K562 (cell line): ENCODE measurements at regions not wholly inside any gene's neighbourhood (a gene's known extent, or its start where the extent isn't known, plus 50 kb on each side); places are given as distances from the start of the nearest gene placed in this dataset.
A peak's percentile ranks its signal among the peaks of the same experiment; 100 is the strongest.

ENCODE experiments used
- ATAC-seq: fragments of 200-7000 bp; cut with Tn5 transposase; 3 replicates; pipeline ENCODE4 v1.9.1; 2020; ENCODE audit warnings: moderate library complexity
- BruUV-seq: library from RNA; stranded (reverse); fragments of 400-500 nt; replicated peaks from 2 replicates; lab custom pipeline; 2021; lab: Mats Ljungman, UMichigan
- CTCF ChIA-PET: fragments of 300-600 bp; formaldehyde crosslinking; extraction: SDS; loops from one replicate; lab custom pipeline; 2021; ENCODE audit warnings: low intra/inter-chr PET ratio; lab: Yijun Ruan, JAX
- POLR2A ChIA-PET: fragments of 300-600, 350-650 bp; sonication (Branson Sonifier 250); formaldehyde crosslinking; extraction: SDS; loops from one replicate; lab custom pipeline; 2021; ENCODE audit warnings: antibody characterized with exemption, inconsistent platforms; lab: Yijun Ruan, JAX
- DNase-seq, 4 experiments: peaks; one replicate each; pipeline versions ENCODE4 v3.0.0 to v3.0.0-alpha.2; 2011 to 2018; ENCODE audit warnings: low spot score in 3 of 4, mixed read lengths in 3 of 4; ENCODE audit errors: extremely low read depth in 1 of 4
- FAIRE-seq: peaks from 2 replicates; lab custom pipeline; 2011; peaks lifted over from hg19 to GRCh38; lab: Jason Lieb, UNC
- H2AFZ ChIP-seq: 2 replicates; pipeline ENCODE4 v1.6.0; 2011; ENCODE audit warnings: low read depth, low read length, control low read depth, inconsistent platforms
- H3K27ac ChIP-seq: fragments of 200-600 bp; 3 replicates; pipeline ENCODE4 v1.8.0; 2011; ENCODE audit warnings: low read depth, mild to moderate bottlenecking, control low read depth, inconsistent platforms, low read length, moderate library complexity, mixed read lengths; ENCODE audit errors: extremely low read depth
- H3K27me3 ChIP-seq, 2 experiments: fragments of 300-600 bp in 1 of 2; 2 replicates in 1 of 2; 3 replicates in 1 of 2; pipeline versions ENCODE4 v1.6.0 to v1.8.0; 2011; ENCODE audit warnings: inconsistent platforms in 2 of 2, low read length in 2 of 2, mild to moderate bottlenecking in 1 of 2, mixed read lengths in 1 of 2, moderate library complexity in 1 of 2; ENCODE audit not compliant: control insufficient read depth in 2 of 2, insufficient read depth in 2 of 2
- H3K36me3 ChIP-seq: fragments of 300-600 bp; 3 replicates; pipeline ENCODE4 v1.8.0; 2011; ENCODE audit warnings: mild to moderate bottlenecking, low read length, inconsistent platforms; ENCODE audit not compliant: control insufficient read depth, insufficient read depth
- H3K4me1 ChIP-seq, 2 experiments: fragments of 200-600 bp in 1 of 2; replicated peaks in 1 of 2; 2 replicates in 1 of 2; 3 replicates in 1 of 2; pipeline versions ENCODE4 v1.5.1 to v1.8.0; 2011; ENCODE audit warnings: inconsistent platforms in 2 of 2, low read length in 2 of 2, mild to moderate bottlenecking in 1 of 2, mixed read lengths in 1 of 2, moderate library complexity in 1 of 2; ENCODE audit not compliant: control insufficient read depth in 2 of 2, insufficient read depth in 2 of 2
- H3K4me2 ChIP-seq: 2 replicates; pipeline ENCODE4 v1.6.1; 2011; ENCODE audit warnings: low read length, control low read depth, inconsistent platforms, mixed read lengths; ENCODE audit not compliant: insufficient read depth
- H3K4me3 ChIP-seq: fragments of 200-600 bp; sonication (generic), shearing (Covaris generic); 2 replicates; pipeline ENCODE4 v1.5.1; 2016; ENCODE audit warnings: control low read depth, inconsistent platforms
- H3K79me2 ChIP-seq: fragments of 200-600 bp; 3 replicates; pipeline ENCODE4 v1.8.0; 2011; ENCODE audit warnings: low read length, inconsistent platforms; ENCODE audit not compliant: control insufficient read depth, insufficient read depth
- H3K9ac ChIP-seq, 2 experiments: 2 replicates each; pipeline versions ENCODE4 v1.6.0 to v1.6.1; 2011; ENCODE audit warnings: low read depth in 2 of 2, low read length in 2 of 2, control low read depth in 1 of 2, inconsistent platforms in 1 of 2, mild to moderate bottlenecking in 1 of 2, mixed read lengths in 1 of 2; ENCODE audit not compliant: insufficient read depth in 1 of 2
- H3K9me1 ChIP-seq: one replicate; pipeline ENCODE4 v1.6.0; 2011; ENCODE audit warnings: inconsistent platforms, mild to moderate bottlenecking, low read length, moderate library complexity; ENCODE audit not compliant: control insufficient read depth, insufficient read depth
- H3K9me3 ChIP-seq: replicated peaks from 2 replicates; pipeline ENCODE4 v1.5.1; 2011; ENCODE audit warnings: low read depth, low read length, inconsistent platforms; ENCODE audit not compliant: control insufficient read depth, insufficient read depth
- H4K20me1 ChIP-seq: replicated peaks from 2 replicates; pipeline ENCODE4 v1.6.1; 2011; ENCODE audit warnings: low read length, inconsistent platforms, mixed read lengths; ENCODE audit not compliant: control insufficient read depth, insufficient read depth
- HLTF ChIP-seq: fragments of 450-650 bp; IDR thresholded peaks from 2 replicates; pipeline ENCODE4 v1.6.1; 2016
- IFI16 ChIP-seq: fragments of 250-450 bp; sonication (Bioruptor Pico); IDR thresholded peaks from 2 replicates; pipeline ENCODE4 v2.1.2; 2022; ENCODE audit warnings: mild to moderate bottlenecking, inconsistent platforms
- NFIC ChIP-seq: fragments of 450-650 bp; IDR thresholded peaks from 2 replicates; pipeline ENCODE4 v1.6.1; 2017; ENCODE audit warnings: mild to moderate bottlenecking, inconsistent platforms
- NFIX ChIP-seq: fragments of 250-450 bp; sonication (Bioruptor Pico); IDR thresholded peaks from 2 replicates; pipeline ENCODE4 v1.4.0; 2020; ENCODE audit warnings: low read depth, mild to moderate bottlenecking, moderate library complexity
- PTTG1 ChIP-seq: fragments of 450-650 bp; IDR thresholded peaks from 2 replicates; pipeline ENCODE4 v1.6.1; 2016; ENCODE audit warnings: low read depth, mild to moderate bottlenecking, missing genetic modification characterization, missing compliant biosample characterization
- SNIP1 ChIP-seq: fragments of 450-650 bp; IDR thresholded peaks from 2 replicates; pipeline ENCODE4 v1.7.1; 2017; ENCODE audit warnings: low read depth, mild to moderate bottlenecking
- ZBTB8A ChIP-seq: fragments of 450-650 bp; IDR thresholded peaks from 2 replicates; pipeline ENCODE4 v1.6.1; 2018; ENCODE audit warnings: mild to moderate bottlenecking, moderate library complexity; ENCODE audit not compliant: partially characterized antibody
- ZNF146 ChIP-seq: IDR thresholded peaks from one replicate; pipeline ENCODE4 v1.6.1; 2018; ENCODE audit warnings: missing compliant biosample characterization; ENCODE audit not compliant: unreplicated experiment
- ZNF232 ChIP-seq: sonication (generic); formaldehyde crosslinking; IDR thresholded peaks from 2 replicates; pipeline ENCODE4 v1.8.0; 2022; ENCODE audit warnings: mild to moderate bottlenecking, missing genetic modification reagents
- ZNF445 ChIP-seq: fragments of 250-450 bp; sonication (Bioruptor Pico); IDR thresholded peaks from 2 replicates; pipeline ENCODE4 v1.4.0; 2020; ENCODE audit warnings: low read depth, mild to moderate bottlenecking, moderate library complexity
- ZNF79 ChIP-seq: fragments of 250-450 bp; sonication (Bioruptor Pico); IDR thresholded peaks from 2 replicates; pipeline ENCODE4 v1.4.0; 2020; ENCODE audit warnings: low read depth, mild to moderate bottlenecking, moderate library complexity
- WGBS: fragments of 100-300 bp; shearing (Covaris generic); methylation state at CpG from one replicate; pipeline ENCODE4 v1.1.6; 2016; ENCODE audit warnings: low coverage, mixed read lengths; ENCODE audit not compliant: insufficient coverage; ENCODE audit errors: missing lambda C conversion rate; 5-methylcytosine and 5-hydroxymethylcytosine counted together
- in situ Hi-C: fragments of 300-500 bp; cut with MboI; formaldehyde crosslinking; loops from 4 replicates; pipeline ENCODE4 v1.15.0; 2018; ENCODE audit warnings: inconsistent platforms, mixed read lengths
- intact Hi-C: fragments of 100-400 bp; cut with micrococcal nuclease; formaldehyde crosslinking; loops from 2 replicates; pipeline ENCODE4 v1.14.2; 2022
- TF ChIP-seq, protein P1 (sequence below): fragments of 450-650 bp; formaldehyde crosslinking; IDR thresholded peaks from 2 replicates; pipeline ENCODE4 v1.4.0; 2022; ENCODE audit warnings: mild to moderate bottlenecking, moderate library complexity
- TF ChIP-seq, protein P2 (sequence below): conservative IDR thresholded peaks from 2 replicates; pipeline ENCODE4 v1.6.1; 2011; ENCODE audit warnings: low read depth, mild to moderate bottlenecking, low read length; ENCODE audit not compliant: control insufficient read depth
- TF ChIP-seq, protein P3 (sequence below): fragments of 450-650 bp; IDR thresholded peaks from 2 replicates; pipeline ENCODE4 v1.6.1; 2016; ENCODE audit warnings: low read depth, mild to moderate bottlenecking, moderate library complexity

- POLR2A ChIA-PET: no interaction called here
- Histone ChIP-seq H3K36me3 (no peaks in the 10 kb centered on the region), H3K9me3 (no peaks in the 10 kb centered on the region), H3K4me3 (no peak overlapping the region), H3K27ac (no peak overlapping the region), H3K4me1 (no peaks in the 10 kb centered on the region), H3K9ac (no peak overlapping the region), H3K27me3 (no peaks in the 10 kb centered on the region), H3K79me2 (no peaks in the 10 kb centered on the region), H3K9me1 (no peaks in the 10 kb centered on the region), H4K20me1 (no peaks in the 10 kb centered on the region), H3K4me2 (no peak overlapping the region), H2AFZ (no peak overlapping the region)
- intact Hi-C loops (no loop called here), in situ Hi-C loops (no loop called here)
- 0% methylated on average over 1 of the region's 1 CpG for WGBS
- no peak for DNase-seq
- BruUV-seq: no TSS peak
- no peak for FAIRE-seq
- no peak for ATAC-seq
- TF ChIP-seq NFIX (CRISPR knock-in tag): no peak
- 0 out of 2 replicates have a peak, but pooled peaks have one; percentile 29 for TF ChIP-seq NFIC
- CTCF ChIA-PET: no interaction called here
Observed at GRCh38 chr13:47310401-47310800, 413.5 kb upstream of the HTR2A start.

DNA sequence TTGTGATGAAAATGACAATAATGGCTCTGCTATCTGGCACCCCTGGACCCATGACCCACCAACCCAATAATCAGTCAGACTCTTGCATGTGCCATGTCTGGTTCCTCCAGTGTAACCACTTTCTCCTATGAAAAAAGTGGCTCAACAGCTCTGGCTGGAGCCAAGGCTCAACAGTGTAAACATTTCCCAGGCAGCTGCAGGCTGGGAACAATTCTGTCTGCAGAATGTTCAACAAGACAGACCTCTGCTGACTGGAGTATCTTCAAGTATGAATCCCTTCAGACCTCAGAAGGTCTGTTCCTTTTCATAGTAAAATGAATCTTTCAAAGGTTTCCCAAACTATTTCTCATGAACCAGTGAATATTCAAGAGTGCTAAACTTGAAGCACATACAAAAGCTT lies 410.1 kb upstream of the HTR2A start:
- H3K27me3 ChIP-seq: no peaks in the 10 kb centered on the region
- no peaks in the 10 kb centered on the region for H3K36me3 ChIP-seq
- no peaks in the 10 kb centered on the region for H3K79me2 ChIP-seq
- no peak overlapping the region for H3K9ac ChIP-seq
- ATAC-seq (no peak), DNase-seq (no peak), FAIRE-seq (no peak)
- no peak overlapping the region for H3K4me3 ChIP-seq
- H2AFZ ChIP-seq: no peak overlapping the region
- no peak overlapping the region for H3K27ac ChIP-seq
- intact Hi-C loops: no loop called here
- in situ Hi-C loops: no loop called here
- no peaks in the 10 kb centered on the region for H3K9me3 ChIP-seq
- ChIA-PET CTCF (no interaction called here), POLR2A (no interaction called here)
- no TSS peak for BruUV-seq
- H3K4me1 ChIP-seq: no peaks in the 10 kb centered on the region
- no peaks in the 10 kb centered on the region for H3K9me1 ChIP-seq
- H4K20me1 ChIP-seq: no peaks in the 10 kb centered on the region
- no peak overlapping the region for H3K4me2 ChIP-seq
- TF ChIP-seq, protein P1, sequence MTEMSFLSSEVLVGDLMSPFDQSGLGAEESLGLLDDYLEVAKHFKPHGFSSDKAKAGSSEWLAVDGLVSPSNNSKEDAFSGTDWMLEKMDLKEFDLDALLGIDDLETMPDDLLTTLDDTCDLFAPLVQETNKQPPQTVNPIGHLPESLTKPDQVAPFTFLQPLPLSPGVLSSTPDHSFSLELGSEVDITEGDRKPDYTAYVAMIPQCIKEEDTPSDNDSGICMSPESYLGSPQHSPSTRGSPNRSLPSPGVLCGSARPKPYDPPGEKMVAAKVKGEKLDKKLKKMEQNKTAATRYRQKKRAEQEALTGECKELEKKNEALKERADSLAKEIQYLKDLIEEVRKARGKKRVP (CRISPR knock-in tag): no peak
- TF ChIP-seq, protein P2, sequence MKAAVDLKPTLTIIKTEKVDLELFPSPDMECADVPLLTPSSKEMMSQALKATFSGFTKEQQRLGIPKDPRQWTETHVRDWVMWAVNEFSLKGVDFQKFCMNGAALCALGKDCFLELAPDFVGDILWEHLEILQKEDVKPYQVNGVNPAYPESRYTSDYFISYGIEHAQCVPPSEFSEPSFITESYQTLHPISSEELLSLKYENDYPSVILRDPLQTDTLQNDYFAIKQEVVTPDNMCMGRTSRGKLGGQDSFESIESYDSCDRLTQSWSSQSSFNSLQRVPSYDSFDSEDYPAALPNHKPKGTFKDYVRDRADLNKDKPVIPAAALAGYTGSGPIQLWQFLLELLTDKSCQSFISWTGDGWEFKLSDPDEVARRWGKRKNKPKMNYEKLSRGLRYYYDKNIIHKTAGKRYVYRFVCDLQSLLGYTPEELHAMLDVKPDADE: no peak
- TF ChIP-seq ZNF445 (CRISPR knock-in tag) (no peak), SNIP1 (no peak), ZNF232 (CRISPR knock-in tag) (no peak), ZNF79 (CRISPR knock-in tag) (no peak), PTTG1 (no peak), IFI16 (CRISPR knock-in tag) (no peak), ZNF146 (CRISPR knock-in tag) (no peak), HLTF (no peak), ZBTB8A (no peak)
- TF ChIP-seq, protein P3, sequence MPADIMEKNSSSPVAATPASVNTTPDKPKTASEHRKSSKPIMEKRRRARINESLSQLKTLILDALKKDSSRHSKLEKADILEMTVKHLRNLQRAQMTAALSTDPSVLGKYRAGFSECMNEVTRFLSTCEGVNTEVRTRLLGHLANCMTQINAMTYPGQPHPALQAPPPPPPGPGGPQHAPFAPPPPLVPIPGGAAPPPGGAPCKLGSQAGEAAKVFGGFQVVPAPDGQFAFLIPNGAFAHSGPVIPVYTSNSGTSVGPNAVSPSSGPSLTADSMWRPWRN: no peak
